GM19372 (cell line): ENCODE measurements at regions not wholly inside any gene's neighbourhood (a gene's known extent, or its start where the extent isn't known, plus 50 kb on each side); places are given as distances from the start of the nearest gene placed in this dataset.
A peak's percentile ranks its signal among the peaks of the same experiment; 100 is the strongest.
"Not testable (repeated sequence)": the region's sequence is repeated elsewhere in the genome, so short reads cannot be mapped to it uniquely, and the experiment has no call there.

Source experiments
- ATAC-seq: cut with Tn5 transposase; IDR thresholded peaks from one replicate; pipeline ENCODE4 v1.9.1; 2021; ENCODE audit warnings: mild to moderate bottlenecking, low read depth, moderate library complexity; ENCODE audit not compliant: unreplicated experiment

GRCh38 chr11:38927993-38928392 lies 2330.0 kb upstream of the RAG2 start:
- ATAC-seq = no peak

- ATAC-seq = no peak
Observed at GRCh38 chr11:38924644-38925043, 2326.6 kb upstream of the RAG2 start.

DNA sequence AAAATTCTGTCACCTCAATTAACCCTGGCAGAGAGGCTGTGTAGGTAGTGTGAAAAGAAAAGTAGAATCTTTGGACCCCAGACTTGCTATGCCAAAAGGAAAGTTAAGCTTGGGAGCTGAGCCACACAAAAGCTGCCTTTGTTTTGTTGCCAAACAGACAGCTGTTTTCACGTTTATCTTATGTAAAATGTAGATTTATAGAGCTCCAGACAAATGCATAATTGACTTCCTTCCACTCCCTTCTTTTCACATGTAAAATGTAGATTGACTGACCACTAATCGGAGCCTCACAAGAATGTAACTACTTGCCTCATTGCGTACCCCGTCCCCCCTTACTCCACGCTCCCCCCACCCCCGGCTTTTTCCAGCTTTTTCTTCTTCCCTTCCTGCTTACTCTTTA lies 2302.2 kb upstream of the RAG2 start:
- no peak for ATAC-seq

DNA sequence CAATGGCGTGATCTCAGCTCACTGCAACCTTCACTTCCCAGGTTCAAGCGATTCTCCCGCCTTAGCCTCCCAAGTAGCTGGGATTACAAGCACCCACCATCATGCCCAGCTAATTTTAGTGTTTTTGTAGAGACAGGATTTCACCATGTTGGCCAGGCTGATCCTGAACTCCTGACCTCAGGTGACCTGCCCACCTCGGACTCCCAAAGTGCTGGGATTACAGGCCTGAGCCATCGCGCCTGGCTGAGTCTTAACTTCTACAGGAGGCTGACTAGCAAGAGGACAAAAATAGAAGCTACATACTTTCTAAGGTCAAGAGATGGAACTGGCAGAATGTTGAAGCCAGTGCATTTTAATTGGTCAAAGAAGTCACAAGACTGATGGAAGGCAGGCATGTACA lies 2296.2 kb upstream of the RAG2 start:
- not testable (repeated sequence) for ATAC-seq

DNA sequence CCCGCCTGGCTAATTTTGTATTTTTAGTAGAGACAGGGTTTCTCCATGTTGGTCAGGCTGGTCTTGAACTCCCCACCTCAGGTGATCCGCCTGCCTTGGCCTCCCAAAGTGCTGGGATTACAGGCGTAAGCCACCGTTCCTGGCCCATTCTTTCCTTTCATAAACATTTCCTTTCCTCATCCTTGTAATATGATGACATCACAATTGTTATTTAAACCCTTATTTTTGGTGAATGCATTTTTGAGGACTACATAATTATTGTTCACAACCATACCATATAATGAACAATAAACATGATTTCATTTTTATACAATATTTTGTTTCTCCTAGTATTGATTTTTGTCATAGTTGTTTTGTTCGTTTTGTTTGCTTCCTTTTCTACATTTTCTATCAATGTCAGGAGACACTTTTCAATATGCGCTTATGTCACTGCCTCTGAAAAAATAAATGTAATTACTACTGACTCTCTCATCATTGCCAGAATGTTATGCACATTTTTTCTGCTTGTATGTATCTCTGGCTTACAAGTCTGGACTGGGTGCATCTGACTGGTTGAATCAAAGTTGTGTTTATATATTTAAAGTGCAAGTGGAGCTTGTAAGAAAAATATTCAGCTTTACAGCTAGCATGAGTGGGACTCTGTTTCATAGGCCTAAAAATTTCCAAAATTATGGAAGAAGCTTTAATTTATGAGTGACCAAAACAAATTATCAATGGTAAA lies 2286.3 kb upstream of the RAG2 start:
- no peak for ATAC-seq

DNA sequence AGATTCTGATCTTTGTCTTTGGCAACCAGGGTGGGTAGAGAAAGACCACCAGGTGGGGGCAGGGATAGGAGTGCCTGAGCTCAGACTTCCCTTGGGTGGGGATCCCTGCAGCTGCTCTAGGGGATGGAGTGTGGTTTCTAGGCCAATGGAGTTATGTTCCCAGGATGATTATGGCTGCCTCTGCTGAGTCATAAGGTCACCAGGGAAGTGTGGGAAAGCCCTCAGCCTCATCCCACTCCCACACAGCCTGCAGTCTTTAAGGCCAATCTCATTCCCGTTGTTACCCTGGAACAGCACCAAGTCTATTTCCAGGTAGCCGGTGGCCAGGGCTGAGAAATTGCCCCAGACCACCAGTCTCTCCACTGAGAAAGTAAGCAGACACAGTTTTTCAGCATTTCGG lies 2269.3 kb upstream of the RAG2 start:
- no peak for ATAC-seq

DNA sequence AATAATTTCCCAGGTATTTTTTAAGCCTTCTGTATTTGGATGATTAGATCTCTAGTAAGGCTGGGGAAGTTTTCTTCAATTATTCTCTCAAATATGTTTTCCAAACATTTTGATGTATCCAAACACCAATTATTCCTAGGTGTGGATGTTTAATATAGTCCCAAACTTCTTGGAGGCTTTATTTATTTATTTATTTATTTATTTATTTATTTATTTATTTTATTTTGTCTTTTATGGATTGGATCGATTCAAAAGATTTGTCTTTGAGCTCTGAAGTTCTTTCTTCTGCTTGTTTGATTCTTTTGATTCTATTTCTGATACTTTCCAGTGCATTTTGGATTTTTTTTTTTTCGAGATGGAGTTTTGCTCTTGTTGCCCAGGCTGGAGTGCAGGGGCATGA lies 2267.9 kb upstream of the RAG2 start:
- ATAC-seq = no peak

DNA sequence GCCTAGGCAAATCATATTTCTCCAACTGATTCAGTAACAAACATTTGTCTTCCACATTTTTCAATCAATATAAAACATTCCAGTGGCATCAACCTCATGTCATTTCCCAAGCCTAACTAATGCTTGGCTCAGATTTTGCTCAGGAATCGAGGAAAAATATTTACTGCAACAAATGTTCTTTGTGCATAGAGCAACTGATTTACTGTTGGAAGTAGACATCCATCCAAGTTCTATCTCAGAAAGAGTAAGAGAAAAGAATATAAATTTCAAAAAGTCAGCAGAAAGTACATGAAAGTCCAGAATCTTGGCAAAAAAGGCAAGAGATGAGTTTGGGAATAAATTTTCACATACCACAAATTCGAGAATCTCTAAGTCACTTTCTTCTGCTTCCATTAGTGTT lies 2245.0 kb upstream of the RAG2 start:
- ATAC-seq = no peak

DNA sequence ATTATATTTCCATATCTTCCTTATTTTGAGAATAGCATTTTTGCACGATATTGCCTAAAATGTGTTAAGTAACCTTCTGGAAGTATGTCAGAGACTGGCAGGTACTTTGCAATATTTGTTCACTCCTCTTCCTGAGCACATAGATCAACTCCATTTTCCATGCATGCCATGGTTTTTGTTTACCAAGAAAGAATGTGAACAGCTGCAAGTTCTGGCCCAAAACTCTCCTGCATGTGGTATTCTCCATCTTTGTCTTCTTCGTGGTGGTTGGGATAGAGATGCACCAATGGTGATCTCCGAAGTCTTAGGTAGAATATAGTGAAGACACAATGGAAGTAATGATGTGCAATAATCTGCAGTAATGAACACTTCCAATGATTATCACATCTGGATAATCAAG lies 2241.0 kb upstream of the RAG2 start:
- ATAC-seq = no peak

DNA sequence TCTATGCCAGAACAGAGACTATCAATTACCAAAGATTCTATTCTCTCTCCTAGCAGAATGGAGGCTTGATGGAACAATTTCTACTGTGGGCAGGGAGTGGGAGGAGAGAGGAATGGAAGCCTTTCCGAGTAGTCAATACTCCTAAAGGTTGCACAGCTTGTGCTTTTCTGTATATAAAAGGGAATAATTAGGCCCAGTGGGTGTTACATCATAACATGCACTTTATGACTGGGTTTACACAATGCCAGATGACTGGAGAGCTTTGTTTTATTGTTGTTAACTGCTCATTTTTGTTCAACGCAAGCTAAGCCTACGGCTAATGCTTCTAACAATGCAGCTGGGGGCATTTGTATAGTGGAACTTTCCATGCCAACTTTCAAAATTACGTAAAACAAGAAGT lies 2237.9 kb upstream of the RAG2 start:
- no peak for ATAC-seq

GRCh38 chr11:38824573-38824972 lies 2226.5 kb upstream of the RAG2 start:
- ATAC-seq = no peak

GRCh38 chr11:38821786-38822185 lies 2223.8 kb upstream of the RAG2 start:
- not testable (repeated sequence) for ATAC-seq

DNA sequence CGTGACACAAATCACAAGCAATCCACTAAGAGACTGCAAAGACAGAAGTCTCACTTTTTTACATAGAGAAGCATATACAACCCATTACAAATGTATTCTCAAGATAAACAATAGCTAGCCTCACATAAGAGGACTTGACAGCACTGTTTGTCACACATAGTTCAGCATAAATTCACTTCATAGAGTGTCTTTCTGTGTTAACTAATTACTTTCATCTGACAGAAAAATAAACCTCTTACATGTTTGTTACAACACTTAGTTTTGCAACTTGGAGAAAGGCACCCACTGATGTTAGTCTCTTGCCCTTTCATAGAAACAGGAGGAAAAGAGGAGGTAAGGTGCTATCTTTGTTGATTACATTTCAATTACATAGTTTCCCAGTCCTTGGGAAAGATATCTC lies 2221.9 kb upstream of the RAG2 start:
- no peak for ATAC-seq

DNA sequence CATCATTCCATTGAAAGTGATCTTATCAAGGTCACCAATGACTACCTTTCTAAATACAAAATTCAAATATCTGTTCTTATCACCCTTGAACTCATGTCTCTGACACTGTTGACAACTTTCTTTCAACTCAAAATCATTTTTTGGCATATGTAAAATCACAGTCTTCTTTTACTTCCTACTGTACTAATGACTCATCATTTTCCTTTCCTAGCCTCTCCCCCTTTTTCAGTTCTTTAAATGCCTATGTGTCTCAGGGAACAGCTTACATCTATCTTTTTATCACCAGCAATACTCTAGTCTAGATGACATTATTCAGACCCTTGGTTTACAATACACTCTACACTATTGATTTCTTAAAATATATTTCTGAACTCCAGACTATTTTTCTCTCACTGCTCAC lies 2220.7 kb upstream of the RAG2 start:
- ATAC-seq = no peak

DNA sequence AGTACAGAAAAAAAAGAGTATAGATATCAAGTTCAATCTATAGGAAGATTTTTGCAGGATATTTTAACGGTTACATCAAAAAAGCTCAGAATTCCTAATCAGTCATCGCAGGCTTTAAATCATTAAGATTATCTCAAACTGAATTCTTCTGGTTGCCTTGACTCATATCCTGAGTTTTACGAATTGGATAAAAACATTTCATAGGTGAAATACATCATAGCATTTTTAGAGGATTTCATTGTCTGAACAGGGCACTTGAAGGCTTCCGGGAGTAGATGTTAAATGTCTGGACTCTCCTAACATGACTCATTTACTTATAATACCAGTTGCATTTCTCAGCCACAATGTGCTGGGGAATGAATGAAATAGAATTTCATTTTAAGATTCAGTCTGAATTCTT lies 2216.6 kb upstream of the RAG2 start:
- ATAC-seq = no peak

- ATAC-seq = no peak
Observed at GRCh38 chr11:38809521-38809920, 2211.5 kb upstream of the RAG2 start.

- ATAC-seq = no peak
Observed at GRCh38 chr11:38796281-38796680, 2198.2 kb upstream of the RAG2 start.

DNA sequence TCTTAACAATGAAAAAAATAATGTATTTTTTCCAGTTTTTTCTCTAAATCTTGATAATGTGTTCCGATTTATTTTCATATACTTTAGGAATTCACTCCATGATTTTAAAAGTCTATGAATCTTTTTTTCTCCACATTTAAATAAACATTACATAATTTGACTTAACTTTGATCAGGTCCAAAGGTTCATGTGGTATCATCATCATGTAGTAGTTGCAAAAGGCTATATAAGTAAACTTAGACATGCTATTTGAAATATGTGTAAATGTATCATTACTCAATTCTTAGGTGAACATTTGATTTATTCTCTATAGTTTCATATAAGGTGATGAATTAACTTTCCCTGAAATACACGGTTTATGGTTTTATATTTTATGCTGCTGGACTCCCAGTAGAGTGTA lies 2197.0 kb upstream of the RAG2 start:
- ATAC-seq = no peak

- ATAC-seq = peak; percentile 71
Observed at GRCh38 chr11:38791346-38791961, 2193.4 kb upstream of the RAG2 start.

GRCh38 chr11:38788561-38788960 lies 2190.5 kb upstream of the RAG2 start:
- no peak for ATAC-seq

GRCh38 chr11:38784164-38784563 lies 2186.1 kb upstream of the RAG2 start:
- ATAC-seq = no peak

- no peak for ATAC-seq
Observed at GRCh38 chr11:38766796-38767195, 2168.8 kb upstream of the RAG2 start.
